ENCODE measurements at regions not wholly inside any gene's neighbourhood (a gene's known extent, or its start where the extent isn't known, plus 50 kb on each side); places are given as distances from the start of the nearest gene placed in this dataset.

- Mint-ChIP-seq H3K27me3 (peaks cover 10% of the 10 kb centered on the region), H3K9me3 (peaks cover 0 to 10% (median under 1%) of the 10 kb centered on the region in 7 donors), H3K36me3 (peaks cover 4% of the 10 kb centered on the region), H3K4me1 (no peaks in the 10 kb centered on the region), H3K27ac (no peak overlapping the region), H3K4me3 (no peak overlapping the region)
- ATAC-seq (ENCODE audit: low read depth in 2 of 2) (no peak), DNase-seq (no peak)
- H3K27ac ChIP-seq (ENCODE audit: insufficient read depth, low read length, poor library complexity, severe bottlenecking) = no peak overlapping the region
- no peaks in the 10 kb centered on the region for H3K36me3 ChIP-seq (ENCODE audit: control insufficient read depth, insufficient read depth, low read length)
- H3K9me3 ChIP-seq (ENCODE audit: control insufficient read depth in 2 of 2, low read length in 2 of 2) = peaks cover 5 to 8% of the 10 kb centered on the region in 2 experiments
- H3K4me1 ChIP-seq (ENCODE audit: control insufficient read depth, insufficient read depth, low read length, poor library complexity, severe bottlenecking) = no peaks in the 10 kb centered on the region
- H3K27me3 ChIP-seq (ENCODE audit: control insufficient read depth, insufficient read depth, low read length) = no peaks in the 10 kb centered on the region
- no peak overlapping the region for H3K4me3 ChIP-seq (ENCODE audit: low read depth, low read length)
Observed at GRCh38 chr9:129522351-129522750, 98.5 kb downstream of the C9orf50 start.

- Mint-ChIP-seq H3K4me3 (no peak overlapping the region), H3K27ac (no peak overlapping the region), H3K36me3 (peaks cover 4% of the 10 kb centered on the region), H3K4me1 (no peaks in the 10 kb centered on the region), H3K27me3 (peaks cover 11% of the 10 kb centered on the region), H3K9me3 (peaks cover 0 to 22% (median 0%) of the 10 kb centered on the region in 7 donors)
- Histone ChIP-seq H3K9me3 (ENCODE audit: control insufficient read depth in 2 of 2, low read length in 2 of 2) (peaks cover 6 to 7% of the 10 kb centered on the region in 2 experiments), H3K36me3 (ENCODE audit: control insufficient read depth, insufficient read depth, low read length) (no peaks in the 10 kb centered on the region), H3K4me3 (ENCODE audit: low read depth, low read length) (no peak overlapping the region), H3K4me1 (ENCODE audit: control insufficient read depth, insufficient read depth, low read length, poor library complexity, severe bottlenecking) (no peaks in the 10 kb centered on the region), H3K27me3 (ENCODE audit: control insufficient read depth, insufficient read depth, low read length) (no peaks in the 10 kb centered on the region), H3K27ac (ENCODE audit: insufficient read depth, low read length, poor library complexity, severe bottlenecking) (no peak overlapping the region)
- DNase-seq (no peak), ATAC-seq (ENCODE audit: low read depth in 2 of 2) (no peak)
Observed at GRCh38 chr9:129520082-129520481, 100.8 kb downstream of the C9orf50 start.

DNA sequence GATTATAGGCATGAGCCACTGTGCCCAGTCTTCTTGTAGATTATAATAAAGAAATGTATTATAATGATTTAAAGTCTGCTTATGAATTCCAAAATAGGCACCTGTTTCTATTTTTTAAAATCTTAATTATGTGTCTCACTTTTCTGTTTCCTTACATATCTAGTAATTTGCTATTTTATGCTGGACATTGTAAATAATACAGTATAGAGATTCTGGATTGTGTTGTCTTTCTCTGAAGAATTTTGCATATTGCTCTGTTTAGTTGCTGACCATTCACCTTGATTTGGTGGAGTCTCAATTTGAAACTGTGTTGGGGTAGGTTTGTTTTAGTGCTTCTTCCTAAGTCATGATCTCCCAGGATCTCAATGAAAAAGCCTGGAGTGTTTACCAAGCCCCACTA lies 102.8 kb downstream of the C9orf50 start:
- no peak for ATAC-seq (ENCODE audit: low read depth in 2 of 2)
- Mint-ChIP-seq H3K9me3 (peaks cover 0 to 29% (median 8%) of the 10 kb centered on the region in 7 donors), H3K27ac (no peak overlapping the region), H3K27me3 (peaks cover 11% of the 10 kb centered on the region), H3K36me3 (peaks cover 4% of the 10 kb centered on the region), H3K4me1 (no peaks in the 10 kb centered on the region), H3K4me3 (no peak overlapping the region)
- H3K27ac ChIP-seq (ENCODE audit: insufficient read depth, low read length, poor library complexity, severe bottlenecking) = no peak overlapping the region
- no peaks in the 10 kb centered on the region for H3K27me3 ChIP-seq (ENCODE audit: control insufficient read depth, insufficient read depth, low read length)
- H3K36me3 ChIP-seq (ENCODE audit: control insufficient read depth, insufficient read depth, low read length) = no peaks in the 10 kb centered on the region
- no peak overlapping the region for H3K4me3 ChIP-seq (ENCODE audit: low read depth, low read length)
- H3K4me1 ChIP-seq (ENCODE audit: control insufficient read depth, insufficient read depth, low read length, poor library complexity, severe bottlenecking) = no peaks in the 10 kb centered on the region
- H3K9me3 ChIP-seq (ENCODE audit: control insufficient read depth in 2 of 2, low read length in 2 of 2) = peaks cover 13 to 25% of the 10 kb centered on the region in 2 experiments
- no peak for DNase-seq

DNA sequence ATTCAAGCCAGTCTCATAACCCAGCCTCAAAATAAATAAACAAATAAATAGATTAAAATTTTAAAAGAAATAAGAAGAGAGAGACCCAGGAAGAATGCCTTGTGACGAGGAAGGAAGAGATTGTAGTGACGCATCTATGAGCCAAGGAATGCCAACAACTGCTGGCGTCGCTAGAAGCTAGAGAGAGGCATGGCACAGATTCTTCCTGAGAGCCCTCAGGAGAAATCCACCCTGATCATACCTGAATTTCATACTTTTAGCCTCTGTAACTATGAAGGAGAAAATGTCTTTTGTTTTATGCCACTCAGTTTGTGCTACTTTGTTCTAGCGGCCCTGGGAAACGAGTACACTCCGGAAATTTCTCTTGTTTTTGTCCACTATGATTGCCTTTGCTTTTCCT lies 103.9 kb downstream of the C9orf50 start:
- no peaks in the 10 kb centered on the region for H3K4me1 ChIP-seq (ENCODE audit: control insufficient read depth, insufficient read depth, low read length, poor library complexity, severe bottlenecking)
- no peaks in the 10 kb centered on the region for H3K27me3 ChIP-seq (ENCODE audit: control insufficient read depth, insufficient read depth, low read length)
- Mint-ChIP-seq H3K4me3 (no peak overlapping the region), H3K27me3 (peaks cover 7% of the 10 kb centered on the region), H3K27ac (peak overlapping the region in 1 of 3 donors; percentile 94), H3K4me1 (no peaks in the 10 kb centered on the region), H3K36me3 (peaks cover 4% of the 10 kb centered on the region), H3K9me3 (peaks cover 0 to 29% (median 8%) of the 10 kb centered on the region in 7 donors)
- H3K4me3 ChIP-seq (ENCODE audit: low read depth, low read length) = no peak overlapping the region
- no peaks in the 10 kb centered on the region for H3K36me3 ChIP-seq (ENCODE audit: control insufficient read depth, insufficient read depth, low read length)
- DNase-seq = no peak
- no peak for ATAC-seq (ENCODE audit: low read depth in 2 of 2)
- H3K9me3 ChIP-seq (ENCODE audit: control insufficient read depth in 2 of 2, low read length in 2 of 2) = peaks cover 13 to 26% of the 10 kb centered on the region in 2 experiments
- H3K27ac ChIP-seq (ENCODE audit: insufficient read depth, low read length, poor library complexity, severe bottlenecking) = no peak overlapping the region

DNA sequence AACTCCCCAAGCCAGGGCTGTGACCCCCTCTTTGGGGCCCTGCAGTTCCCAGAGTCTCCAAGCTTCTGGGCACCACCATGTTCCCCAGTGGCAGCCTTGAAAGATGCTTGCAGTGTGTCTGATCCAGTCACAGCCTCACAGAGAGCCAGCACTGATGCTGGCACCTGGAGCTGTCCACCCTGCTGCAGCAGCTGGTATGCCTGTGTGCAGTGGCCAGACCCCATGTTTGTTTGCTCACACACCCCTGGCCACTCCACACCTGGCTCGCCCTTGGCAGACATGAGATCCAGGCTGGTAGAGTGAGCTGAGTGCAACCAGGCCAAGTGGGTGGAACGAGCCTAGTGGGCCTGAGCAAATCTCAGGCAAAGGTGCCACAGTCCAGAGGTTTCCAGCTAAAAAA lies 106.0 kb downstream of the C9orf50 start:
- H3K9me3 Mint-ChIP-seq = peaks cover 0 to 29% (median 9%) of the 10 kb centered on the region in 7 donors
- ATAC-seq (ENCODE audit: low read depth in 2 of 2) (no peak), DNase-seq (no peak)
- no peak overlapping the region for H3K4me3 Mint-ChIP-seq
- Histone ChIP-seq H3K36me3 (ENCODE audit: control insufficient read depth, insufficient read depth, low read length) (no peaks in the 10 kb centered on the region), H3K27me3 (ENCODE audit: control insufficient read depth, insufficient read depth, low read length) (no peaks in the 10 kb centered on the region), H3K4me3 (ENCODE audit: low read depth, low read length) (no peak overlapping the region), H3K4me1 (ENCODE audit: control insufficient read depth, insufficient read depth, low read length, poor library complexity, severe bottlenecking) (no peaks in the 10 kb centered on the region), H3K9me3 (ENCODE audit: control insufficient read depth in 2 of 2, low read length in 2 of 2) (peaks cover 13 to 26% of the 10 kb centered on the region in 2 experiments), H3K27ac (ENCODE audit: insufficient read depth, low read length, poor library complexity, severe bottlenecking) (no peak overlapping the region)
- H3K27ac Mint-ChIP-seq = no peak overlapping the region
- peaks cover 11% of the 10 kb centered on the region for H3K27me3 Mint-ChIP-seq
- H3K36me3 Mint-ChIP-seq = peaks cover 4% of the 10 kb centered on the region
- no peaks in the 10 kb centered on the region for H3K4me1 Mint-ChIP-seq

GRCh38 chr9:129514497-129514867 lies 106.4 kb downstream of the C9orf50 start:
- Histone ChIP-seq H3K4me1 (ENCODE audit: control insufficient read depth, insufficient read depth, low read length, poor library complexity, severe bottlenecking) (no peaks in the 10 kb centered on the region), H3K36me3 (ENCODE audit: control insufficient read depth, insufficient read depth, low read length) (no peaks in the 10 kb centered on the region), H3K27ac (ENCODE audit: insufficient read depth, low read length, poor library complexity, severe bottlenecking) (no peak overlapping the region), H3K27me3 (ENCODE audit: control insufficient read depth, insufficient read depth, low read length) (no peaks in the 10 kb centered on the region), H3K9me3 (ENCODE audit: control insufficient read depth in 2 of 2, low read length in 2 of 2) (peaks cover 13 to 26% of the 10 kb centered on the region in 2 experiments), H3K4me3 (ENCODE audit: low read depth, low read length) (no peak overlapping the region)
- DNase-seq (no peak), ATAC-seq (ENCODE audit: low read depth in 2 of 2) (no peak)
- Mint-ChIP-seq H3K27me3 (peaks cover 12% of the 10 kb centered on the region), H3K9me3 (peaks cover 0 to 29% (median 9%) of the 10 kb centered on the region in 7 donors), H3K4me3 (no peak overlapping the region), H3K36me3 (peaks cover 4% of the 10 kb centered on the region), H3K4me1 (peaks cover 0 to under 1% (median 0%) of the 10 kb centered on the region in 4 donors), H3K27ac (no peak overlapping the region)

GRCh38 chr9:129513856-129514496 lies 106.9 kb downstream of the C9orf50 start:
- peaks cover 0 to 29% (median 10%) of the 10 kb centered on the region in 7 donors for H3K9me3 Mint-ChIP-seq
- peaks cover 0 to 4% (median 0%) of the 10 kb centered on the region in 4 donors for H3K4me1 Mint-ChIP-seq
- Histone ChIP-seq H3K4me1 (ENCODE audit: control insufficient read depth, insufficient read depth, low read length, poor library complexity, severe bottlenecking) (no peaks in the 10 kb centered on the region), H3K27ac (ENCODE audit: insufficient read depth, low read length, poor library complexity, severe bottlenecking) (no peak overlapping the region), H3K9me3 (ENCODE audit: control insufficient read depth in 2 of 2, low read length in 2 of 2) (peaks cover 13 to 26% of the 10 kb centered on the region in 2 experiments), H3K36me3 (ENCODE audit: control insufficient read depth, insufficient read depth, low read length) (no peaks in the 10 kb centered on the region), H3K27me3 (ENCODE audit: control insufficient read depth, insufficient read depth, low read length) (no peaks in the 10 kb centered on the region), H3K4me3 (ENCODE audit: low read depth, low read length) (no peak overlapping the region)
- H3K27ac Mint-ChIP-seq = no peak overlapping the region
- peaks cover 4% of the 10 kb centered on the region for H3K36me3 Mint-ChIP-seq
- H3K4me3 Mint-ChIP-seq = no peak overlapping the region
- DNase-seq = no peak
- no peak for ATAC-seq (ENCODE audit: low read depth in 2 of 2)
- peaks cover 16% of the 10 kb centered on the region for H3K27me3 Mint-ChIP-seq

GRCh38 chr9:129513282-129513681 lies 107.6 kb downstream of the C9orf50 start:
- Mint-ChIP-seq H3K27me3 (peaks cover 16% of the 10 kb centered on the region), H3K4me1 (peaks cover 0 to 4% (median 0%) of the 10 kb centered on the region in 4 donors), H3K27ac (no peak overlapping the region), H3K9me3 (peaks cover 0 to 25% (median 10%) of the 10 kb centered on the region in 7 donors), H3K36me3 (peaks cover 3% of the 10 kb centered on the region), H3K4me3 (no peak overlapping the region)
- H3K9me3 ChIP-seq (ENCODE audit: control insufficient read depth in 2 of 2, low read length in 2 of 2) = peaks cover 11 to 22% of the 10 kb centered on the region in 2 experiments
- no peaks in the 10 kb centered on the region for H3K4me1 ChIP-seq (ENCODE audit: control insufficient read depth, insufficient read depth, low read length, poor library complexity, severe bottlenecking)
- H3K27me3 ChIP-seq (ENCODE audit: control insufficient read depth, insufficient read depth, low read length) = no peaks in the 10 kb centered on the region
- H3K36me3 ChIP-seq (ENCODE audit: control insufficient read depth, insufficient read depth, low read length) = no peaks in the 10 kb centered on the region
- ATAC-seq (ENCODE audit: low read depth in 2 of 2) = no peak
- no peak for DNase-seq
- no peak overlapping the region for H3K27ac ChIP-seq (ENCODE audit: insufficient read depth, low read length, poor library complexity, severe bottlenecking)
- H3K4me3 ChIP-seq (ENCODE audit: low read depth, low read length) = no peak overlapping the region
